IMR-90 (cell line): ENCODE measurements at regions not wholly inside any gene's neighbourhood (a gene's known extent, or its start where the extent isn't known, plus 50 kb on each side); places are given as distances from the start of the nearest gene placed in this dataset.

ENCODE experiments used
- CEBPB ChIP-seq: IDR thresholded peaks from 2 replicates; pipeline ENCODE4 v1.6.1; 2012; ENCODE audit warnings: low read depth, low read length, improper control_type of control experiment
- CTCF ChIP-seq: conservative IDR thresholded peaks from 2 replicates; pipeline ENCODE4 v1.5.1; 2012; ENCODE audit warnings: mild to moderate bottlenecking, low read depth, low read length, improper control_type of control experiment
- POLR2A ChIP-seq: IDR thresholded peaks from 2 replicates; pipeline ENCODE4 v1.6.1; 2012; ENCODE audit warnings: mild to moderate bottlenecking, low read depth, low read length
- RAD21 ChIP-seq: IDR thresholded peaks from 2 replicates; pipeline ENCODE4 v1.6.1; 2012; ENCODE audit warnings: low read length, improper control_type of control experiment
- RCOR1 ChIP-seq: IDR thresholded peaks from 2 replicates; pipeline ENCODE4 v1.6.1; 2012; ENCODE audit warnings: mild to moderate bottlenecking, low read length, improper control_type of control experiment; ENCODE audit not compliant: insufficient replicate concordance
- USF2 ChIP-seq: fragments of 150-350 bp; IDR thresholded peaks from 2 replicates; pipeline ENCODE4 v1.6.1; 2017; ENCODE audit warnings: mild to moderate bottlenecking, antibody characterized with exemption, low read length, low read depth

- TF ChIP-seq CTCF = no peak
- TF ChIP-seq RAD21 = no peak
- TF ChIP-seq POLR2A = no peak
- no peak for TF ChIP-seq USF2
- no peak for TF ChIP-seq RCOR1
- no peak for TF ChIP-seq CEBPB
Measured at GRCh38 chr6:154632119-154632518, 101.1 kb upstream of the SCAF8 start.
